DND-41 (cell line): ENCODE measurements at regions not wholly inside any gene's neighbourhood (a gene's known extent, or its start where the extent isn't known, plus 50 kb on each side); places are given as distances from the start of the nearest gene placed in this dataset.

ENCODE experiments used
- ATAC-seq: fragments of 200-7000 bp; cut with Tn5 transposase; 3 replicates; pipeline ENCODE4 v1.9.1; 2021; ENCODE audit warnings: low read depth; ENCODE audit not compliant: insufficient read depth
- DNase-seq: peaks from one replicate; pipeline ENCODE4 v3.0.0-alpha.2; 2020
- H2AFZ ChIP-seq: 2 replicates; pipeline ENCODE4 v1.6.0; 2012; ENCODE audit warnings: low read depth, low read length
- H3K27ac ChIP-seq: 2 replicates; pipeline ENCODE4 v1.5.1; 2012; ENCODE audit warnings: low read length, inconsistent platforms
- H3K27me3 ChIP-seq: fragments of 200-600 bp; sonication (generic); 2 replicates; pipeline ENCODE4 v1.6.0; 2012; ENCODE audit warnings: low read length, mild to moderate bottlenecking, inconsistent platforms; ENCODE audit not compliant: insufficient read depth, poor library complexity
- H3K36me3 ChIP-seq: 2 replicates; pipeline ENCODE4 v1.5.1; 2012; ENCODE audit warnings: low read length, inconsistent platforms; ENCODE audit not compliant: insufficient read depth
- H3K4me1 ChIP-seq: 2 replicates; pipeline ENCODE4 v1.5.1; 2012; ENCODE audit warnings: mild to moderate bottlenecking, low read length; ENCODE audit not compliant: insufficient read depth
- H3K4me2 ChIP-seq: 2 replicates; pipeline ENCODE4 v1.6.0; 2012; ENCODE audit warnings: mild to moderate bottlenecking, moderate library complexity, low read length, inconsistent platforms; ENCODE audit not compliant: insufficient read depth
- H3K4me3 ChIP-seq, 2 experiments: fragments of 200-600 bp in 1 of 2; shearing (Covaris generic) in 1 of 2; 2 replicates each; pipeline ENCODE4 v1.5.1; 2012 to 2016; ENCODE audit warnings: inconsistent platforms in 2 of 2, low read length in 2 of 2, mild to moderate bottlenecking in 2 of 2, low read depth in 1 of 2, moderate library complexity in 1 of 2
- H3K79me2 ChIP-seq: 2 replicates; pipeline ENCODE4 v1.6.0; 2012; ENCODE audit warnings: low read length, inconsistent platforms; ENCODE audit not compliant: insufficient read depth
- H3K9ac ChIP-seq: 2 replicates; pipeline ENCODE4 v1.6.0; 2012; ENCODE audit warnings: low read depth, mild to moderate bottlenecking, inconsistent platforms, low read length, moderate library complexity
- H3K9me3 ChIP-seq: 2 replicates; pipeline ENCODE4 v1.5.1; 2012; ENCODE audit warnings: low read length, moderate library complexity, mild to moderate bottlenecking, inconsistent platforms; ENCODE audit not compliant: insufficient read depth, severe bottlenecking
- H4K20me1 ChIP-seq: 2 replicates; pipeline ENCODE4 v1.6.0; 2012; ENCODE audit warnings: low read length; ENCODE audit not compliant: insufficient read depth
- CTCF ChIP-seq: IDR thresholded peaks from 2 replicates; pipeline ENCODE4 v1.5.1; 2012; ENCODE audit warnings: borderline replicate concordance, low read length, moderate library complexity, mild to moderate bottlenecking; ENCODE audit not compliant: poor library complexity, severe bottlenecking; ENCODE audit errors: extremely low read depth
- EZH2 ChIP-seq: IDR thresholded peaks from 3 replicates; pipeline ENCODE4 v1.6.1; 2012; ENCODE audit warnings: borderline replicate concordance, low read depth, mild to moderate bottlenecking, moderate library complexity, low read length, inconsistent platforms; ENCODE audit not compliant: severe bottlenecking

DNA sequence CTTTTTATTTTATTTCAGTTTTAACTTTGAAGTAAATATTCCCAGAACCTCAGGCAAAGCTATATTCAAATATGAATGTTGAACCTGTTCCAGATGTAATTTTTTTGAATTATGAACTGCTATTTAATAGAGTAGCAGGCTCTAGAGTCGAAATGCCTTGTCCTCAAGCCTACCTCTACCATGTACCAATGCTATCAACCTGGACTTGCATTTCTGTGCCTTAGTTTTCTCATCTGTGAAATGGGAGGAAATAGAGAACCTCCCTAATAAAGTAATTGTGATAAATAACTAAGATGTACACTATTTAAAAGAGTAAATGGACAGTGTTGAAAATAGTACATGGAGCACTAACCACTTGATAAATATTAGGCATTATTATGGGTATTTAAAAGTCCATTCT lies 551.6 kb upstream of the JARID2 start:
- Histone ChIP-seq H3K9ac (no peak overlapping the region), H2AFZ (no peak overlapping the region), H3K9me3 (no peaks in the 10 kb centered on the region)

GRCh38 chr6:14695579-14695978 lies 550.3 kb upstream of the JARID2 start:
- Histone ChIP-seq H3K36me3 (no peaks in the 10 kb centered on the region), H2AFZ (no peak overlapping the region), H3K4me1 (no peaks in the 10 kb centered on the region), H3K4me3 (no peak overlapping the region), H4K20me1 (no peaks in the 10 kb centered on the region), H3K9ac (no peak overlapping the region), H3K9me3 (peaks cover 9% of the 10 kb centered on the region), H3K79me2 (no peaks in the 10 kb centered on the region), H3K27me3 (no peaks in the 10 kb centered on the region), H3K27ac (no peak overlapping the region), H3K4me2 (no peak overlapping the region)
- no peak for TF ChIP-seq EZH2
- DNase-seq (no peak), ATAC-seq (no peak)

More for the DNA sequence above, 551.6 kb upstream of the JARID2 start:
- H3K4me2 ChIP-seq: no peak overlapping the region
- no peaks in the 10 kb centered on the region for H3K4me1 ChIP-seq
- no peaks in the 10 kb centered on the region for H3K36me3 ChIP-seq
- no peaks in the 10 kb centered on the region for H4K20me1 ChIP-seq
- H3K27me3 ChIP-seq: no peaks in the 10 kb centered on the region
- H3K27ac ChIP-seq: no peak overlapping the region
- H3K4me3 ChIP-seq: no peak overlapping the region
- ATAC-seq (no peak), DNase-seq (no peak)
- TF ChIP-seq CTCF (no peak), EZH2 (no peak)
- H3K79me2 ChIP-seq: no peaks in the 10 kb centered on the region

- Histone ChIP-seq H3K9ac (no peak overlapping the region), H3K9me3 (peaks cover 9% of the 10 kb centered on the region), H3K4me3 (no peak overlapping the region), H3K4me1 (no peaks in the 10 kb centered on the region), H3K27me3 (no peaks in the 10 kb centered on the region), H4K20me1 (no peaks in the 10 kb centered on the region), H3K27ac (no peak overlapping the region), H3K79me2 (no peaks in the 10 kb centered on the region), H3K4me2 (no peak overlapping the region), H3K36me3 (no peaks in the 10 kb centered on the region), H2AFZ (no peak overlapping the region)
- TF ChIP-seq EZH2 (no peak), CTCF (no peak)
- no peak for DNase-seq
- no peak for ATAC-seq
These were observed 549.5 kb upstream of the JARID2 start for GRCh38 chr6:14696367-14696766.

DNA sequence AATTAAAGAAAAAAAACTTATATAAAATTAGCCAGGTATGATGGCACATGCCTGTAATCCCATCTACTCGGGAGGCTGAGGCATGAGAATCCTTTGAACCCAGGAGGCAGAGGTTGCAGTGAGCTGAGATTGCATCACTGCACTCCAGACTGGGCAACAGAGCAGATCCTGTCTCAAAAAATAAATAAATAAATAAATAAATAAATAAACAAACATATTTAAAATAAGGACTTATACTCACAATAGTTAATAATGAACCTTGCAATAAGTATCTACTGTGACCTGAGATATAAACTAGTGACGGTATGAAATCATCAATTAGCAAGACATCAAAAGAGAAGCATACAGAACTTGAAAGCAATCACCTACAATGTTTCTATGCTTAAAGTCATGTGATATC lies 548.4 kb upstream of the JARID2 start:
- no peak for DNase-seq
- H2AFZ ChIP-seq: no peak overlapping the region
- TF ChIP-seq CTCF (no peak), EZH2 (no peak)
- H3K9ac ChIP-seq: no peak overlapping the region
- H3K36me3 ChIP-seq: no peaks in the 10 kb centered on the region
- no peaks in the 10 kb centered on the region for H3K27me3 ChIP-seq
- no peaks in the 10 kb centered on the region for H4K20me1 ChIP-seq
- H3K4me1 ChIP-seq: no peaks in the 10 kb centered on the region
- no peaks in the 10 kb centered on the region for H3K79me2 ChIP-seq
- H3K27ac ChIP-seq: no peak overlapping the region
- H3K9me3 ChIP-seq: peaks cover 9% of the 10 kb centered on the region
- H3K4me2 ChIP-seq: no peak overlapping the region
- no peak overlapping the region for H3K4me3 ChIP-seq
- no peak for ATAC-seq
